GM23338 (cell line): ENCODE measurements at regions not wholly inside any gene's neighbourhood (a gene's known extent, or its start where the extent isn't known, plus 50 kb on each side); places are given as distances from the start of the nearest gene placed in this dataset.

Source experiments
- ATAC-seq: fragments of 200-7000 bp; cut with Tn5 transposase; 3 replicates; pipeline ENCODE4 v1.9.1; 2020
- DNase-seq: peaks from one replicate; pipeline ENCODE4 v3.0.0-alpha.2; 2015; ENCODE audit warnings: low spot score
- H2AFZ ChIP-seq: fragments of 200-600 bp; sonication (generic); 2 replicates; pipeline ENCODE4 v1.8.0; 2016; ENCODE audit warnings: antibody characterized with exemption, mild to moderate bottlenecking, moderate library complexity
- H3F3A ChIP-seq: fragments of 200-600 bp; sonication (generic); replicated peaks from 2 replicates; pipeline ENCODE4 v1.8.0; 2017; ENCODE audit warnings: antibody characterized with exemption, mixed run types, low read depth
- H3K27ac ChIP-seq: fragments of 200-600 bp; sonication (generic); 2 replicates; pipeline ENCODE4 v1.6.1; 2016; ENCODE audit warnings: low read depth
- H3K27me3 ChIP-seq: fragments of 200-600 bp; sonication (generic); 2 replicates; pipeline ENCODE4 v1.8.0; 2016; ENCODE audit warnings: mild to moderate bottlenecking, mixed run types, moderate library complexity; ENCODE audit not compliant: insufficient read depth
- H3K36me3 ChIP-seq: fragments of 200-600 bp; sonication (generic); 2 replicates; pipeline ENCODE4 v1.8.0; 2016; ENCODE audit warnings: mild to moderate bottlenecking; ENCODE audit not compliant: insufficient read depth
- H3K4me1 ChIP-seq: fragments of 200-600 bp; sonication (generic); 2 replicates; pipeline ENCODE4 v1.8.0; 2016; ENCODE audit warnings: mild to moderate bottlenecking, moderate library complexity; ENCODE audit not compliant: insufficient read depth
- H3K4me2 ChIP-seq: fragments of 200-600 bp; sonication (generic); 2 replicates; pipeline ENCODE4 v1.7.1; 2017; ENCODE audit warnings: mixed run types
- H3K4me3 ChIP-seq: fragments of 200-600 bp; sonication (generic); 2 replicates; pipeline ENCODE4 v1.6.1; 2016; ENCODE audit warnings: mixed run types
- H3K79me2 ChIP-seq: fragments of 200-600 bp; sonication (generic); replicated peaks from 2 replicates; pipeline ENCODE4 v1.8.0; 2017; ENCODE audit warnings: mild to moderate bottlenecking; ENCODE audit not compliant: insufficient read depth
- H3K9me2 ChIP-seq: fragments of 200-600 bp; sonication (generic); 2 replicates; pipeline ENCODE4 v1.8.0; 2017; ENCODE audit not compliant: insufficient read depth
- H4K20me1 ChIP-seq: fragments of 200-600 bp; sonication (generic); replicated peaks from 2 replicates; pipeline ENCODE4 v1.8.0; 2017; ENCODE audit warnings: mild to moderate bottlenecking; ENCODE audit not compliant: insufficient read depth
- H3K27ac Mint-ChIP-seq: 2 replicates; pipeline ENCODE4 v1.8.0; 2020; ENCODE audit warnings: inconsistent platforms, mild to moderate bottlenecking, moderate library complexity, mixed read lengths
- H3K27me3 Mint-ChIP-seq: 3 replicates; pipeline ENCODE4 v1.8.0; 2022; ENCODE audit warnings: low read depth, mild to moderate bottlenecking, moderate library complexity, mixed read lengths, inconsistent platforms; ENCODE audit not compliant: insufficient read depth, poor library complexity
- H3K36me3 Mint-ChIP-seq: 3 replicates; pipeline ENCODE4 v1.8.0; 2021; ENCODE audit warnings: low read depth, mild to moderate bottlenecking, inconsistent platforms, moderate library complexity, mixed read lengths
- H3K4me1 Mint-ChIP-seq: 3 replicates; pipeline ENCODE4 v1.8.0; 2020; ENCODE audit warnings: mild to moderate bottlenecking, inconsistent platforms, mixed read lengths
- H3K4me3 Mint-ChIP-seq: 3 replicates; pipeline ENCODE4 v1.8.0; 2021; ENCODE audit warnings: moderate library complexity, mild to moderate bottlenecking, inconsistent platforms, mixed read lengths
- H3K9me3 Mint-ChIP-seq: 3 replicates; pipeline ENCODE4 v1.8.0; 2020; ENCODE audit warnings: moderate library complexity, mild to moderate bottlenecking, inconsistent platforms, mixed read lengths
- CREB1 ChIP-seq: fragments of 250-450 bp; sonication (Bioruptor Pico); IDR thresholded peaks from 2 replicates; pipeline ENCODE4 v1.5.0; 2020; ENCODE audit warnings: low read depth, mild to moderate bottlenecking, moderate library complexity
- EZH2 ChIP-seq: fragments of 200-600 bp; sonication (generic); IDR thresholded peaks from one replicate; pipeline ENCODE4 v1.8.0; 2017; ENCODE audit warnings: antibody characterized with exemption, mild to moderate bottlenecking, low read depth; ENCODE audit not compliant: unreplicated experiment
- EZH2phosphoT487 ChIP-seq: fragments of 200-600 bp; sonication (generic); IDR thresholded peaks from one replicate; pipeline ENCODE4 v1.8.1; 2018; ENCODE audit warnings: antibody characterized with exemption; ENCODE audit not compliant: unreplicated experiment
- JUNB ChIP-seq: IDR thresholded peaks from one replicate; pipeline ENCODE4 v1.6.1; 2016; ENCODE audit warnings: antibody characterized with exemption; ENCODE audit not compliant: unreplicated experiment
- NANOG ChIP-seq: IDR thresholded peaks from 2 replicates; pipeline ENCODE4 v1.6.1; 2016; ENCODE audit warnings: antibody characterized with exemption, borderline replicate concordance
- POLR2AphosphoS5 ChIP-seq: IDR thresholded peaks from 2 replicates; pipeline ENCODE4 v1.6.1; 2016; ENCODE audit warnings: antibody characterized with exemption, low read depth
- STAT1 ChIP-seq: IDR thresholded peaks from one replicate; pipeline ENCODE4 v1.6.1; 2016; ENCODE audit warnings: antibody characterized with exemption; ENCODE audit not compliant: unreplicated experiment
- ZNF114 ChIP-seq: fragments of 250-450 bp; sonication (Bioruptor Pico); IDR thresholded peaks from 2 replicates; pipeline ENCODE4 v1.5.0; 2020; ENCODE audit warnings: mild to moderate bottlenecking, moderate library complexity
- ZNF331 ChIP-seq: fragments of 250-450 bp; sonication (Bioruptor Pico); IDR thresholded peaks from 2 replicates; pipeline ENCODE4 v1.5.0; 2020; ENCODE audit warnings: low read depth, mild to moderate bottlenecking, moderate library complexity
- TF ChIP-seq, protein P1 (sequence below): fragments of 250-450 bp; sonication (Bioruptor Pico); IDR thresholded peaks from 2 replicates; pipeline ENCODE4 v1.5.0; 2020; ENCODE audit warnings: mild to moderate bottlenecking, moderate library complexity
- TF ChIP-seq, protein P2 (sequence below): IDR thresholded peaks from 2 replicates; pipeline ENCODE4 v1.6.1; 2016; ENCODE audit warnings: antibody characterized with exemption
- TF ChIP-seq, protein P3 (sequence below), 2 experiments: fragments of 200-600 bp in 1 of 2; sonication (generic) in 1 of 2; conservative IDR thresholded peaks; 2 replicates each; pipeline versions ENCODE4 v1.5.1 to v1.6.1; 2016 to 2017; ENCODE audit warnings: antibody characterized with exemption in 2 of 2, low read depth in 2 of 2, mild to moderate bottlenecking in 2 of 2, moderate library complexity in 1 of 2

DNA sequence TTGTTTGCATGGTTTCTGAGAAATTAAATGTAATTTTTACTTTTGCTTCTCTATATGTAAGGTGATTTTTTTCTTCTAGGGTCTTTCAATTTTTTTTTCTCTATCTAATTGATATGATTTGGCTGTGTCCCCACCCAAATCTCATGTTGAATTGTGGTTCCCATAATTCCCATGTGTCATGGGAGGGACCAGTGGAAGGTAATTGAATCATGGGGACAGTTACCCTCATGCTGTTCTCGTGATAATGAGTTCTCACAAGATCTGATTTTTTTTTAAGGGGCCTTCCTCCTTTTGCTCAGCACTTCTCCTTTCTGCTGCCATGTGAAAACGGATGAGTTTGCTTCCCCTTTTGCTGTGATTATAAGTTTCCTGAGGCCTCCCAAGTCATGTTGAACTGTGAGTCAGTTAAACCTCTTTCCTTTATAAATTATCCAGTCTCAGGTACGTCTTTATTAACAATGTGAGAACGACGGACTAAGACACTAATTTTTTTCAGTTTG lies 150.8 kb downstream of the MTRR start:
- DNase-seq, result no peak
- Mint-ChIP-seq H3K36me3 (no peaks in the 10 kb centered on the region), H3K27me3 (no peaks in the 10 kb centered on the region), H3K9me3 (no peaks in the 10 kb centered on the region; the same call in 2 of the 3 replicates), H3K4me3 (no peak overlapping the region), H3K4me1 (no peaks in the 10 kb centered on the region), H3K27ac (no peak overlapping the region)
- Histone ChIP-seq H3K4me1 (0 out of 2 replicates have a peak, but pooled peaks cover under 1% of the 10 kb centered on the region), H3K27ac (no peak overlapping the region), H3F3A (no peaks in the 10 kb centered on the region), H3K9me2 (no peaks in the 10 kb centered on the region), H3K79me2 (no peaks in the 10 kb centered on the region), H3K36me3 (no peaks in the 10 kb centered on the region), H3K27me3 (no peaks in the 10 kb centered on the region), H2AFZ (no peak overlapping the region), H3K4me3 (no peak overlapping the region), H3K4me2 (no peak overlapping the region), H4K20me1 (no peaks in the 10 kb centered on the region)
- TF ChIP-seq ZNF114 (no peak), ZNF331 (CRISPR knock-in tag) (no peak)
- ATAC-seq, result no peak

DNA sequence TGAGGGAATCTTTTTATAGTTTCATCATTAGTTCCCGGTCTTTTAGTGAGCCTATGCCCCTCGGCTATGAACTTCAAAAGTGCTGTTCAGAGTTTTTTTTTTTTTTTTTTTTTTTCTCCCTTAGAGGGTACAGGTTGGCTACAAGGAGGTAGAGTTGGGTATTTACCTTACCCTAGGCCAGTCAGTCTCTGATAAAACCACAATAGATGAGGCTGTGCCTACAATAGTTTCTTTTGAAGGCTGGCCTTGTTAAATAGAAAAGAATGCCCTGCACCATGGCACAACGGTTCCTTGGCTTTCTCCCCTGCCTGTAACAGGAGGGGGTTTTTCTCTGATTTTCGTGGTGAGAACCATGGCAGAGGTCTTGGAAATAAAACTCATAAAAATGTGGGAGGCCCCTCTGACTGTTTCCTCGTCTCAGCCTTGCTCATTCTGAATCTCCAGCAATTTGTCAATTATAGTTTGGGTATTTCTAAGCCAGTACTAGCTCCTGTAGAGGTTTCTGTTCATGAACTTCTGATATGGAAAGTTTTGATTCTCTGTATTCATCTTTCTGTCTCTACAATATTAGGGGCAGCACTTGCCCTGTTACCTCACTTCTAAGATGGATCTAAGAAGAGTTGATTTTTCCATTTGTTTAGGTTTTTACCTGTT lies 152.0 kb downstream of the MTRR start:
- H3K9me2 ChIP-seq, result no peaks in the 10 kb centered on the region
- no peak overlapping the region for H3K4me3 Mint-ChIP-seq
- H3K27ac Mint-ChIP-seq, result no peak overlapping the region
- TF ChIP-seq EZH2phosphoT487, result no peak
- TF ChIP-seq ZNF331 (CRISPR knock-in tag), result no peak
- no peak for TF ChIP-seq JUNB
- no peak for TF ChIP-seq STAT1
- no peak for TF ChIP-seq NANOG
- TF ChIP-seq, protein P1, sequence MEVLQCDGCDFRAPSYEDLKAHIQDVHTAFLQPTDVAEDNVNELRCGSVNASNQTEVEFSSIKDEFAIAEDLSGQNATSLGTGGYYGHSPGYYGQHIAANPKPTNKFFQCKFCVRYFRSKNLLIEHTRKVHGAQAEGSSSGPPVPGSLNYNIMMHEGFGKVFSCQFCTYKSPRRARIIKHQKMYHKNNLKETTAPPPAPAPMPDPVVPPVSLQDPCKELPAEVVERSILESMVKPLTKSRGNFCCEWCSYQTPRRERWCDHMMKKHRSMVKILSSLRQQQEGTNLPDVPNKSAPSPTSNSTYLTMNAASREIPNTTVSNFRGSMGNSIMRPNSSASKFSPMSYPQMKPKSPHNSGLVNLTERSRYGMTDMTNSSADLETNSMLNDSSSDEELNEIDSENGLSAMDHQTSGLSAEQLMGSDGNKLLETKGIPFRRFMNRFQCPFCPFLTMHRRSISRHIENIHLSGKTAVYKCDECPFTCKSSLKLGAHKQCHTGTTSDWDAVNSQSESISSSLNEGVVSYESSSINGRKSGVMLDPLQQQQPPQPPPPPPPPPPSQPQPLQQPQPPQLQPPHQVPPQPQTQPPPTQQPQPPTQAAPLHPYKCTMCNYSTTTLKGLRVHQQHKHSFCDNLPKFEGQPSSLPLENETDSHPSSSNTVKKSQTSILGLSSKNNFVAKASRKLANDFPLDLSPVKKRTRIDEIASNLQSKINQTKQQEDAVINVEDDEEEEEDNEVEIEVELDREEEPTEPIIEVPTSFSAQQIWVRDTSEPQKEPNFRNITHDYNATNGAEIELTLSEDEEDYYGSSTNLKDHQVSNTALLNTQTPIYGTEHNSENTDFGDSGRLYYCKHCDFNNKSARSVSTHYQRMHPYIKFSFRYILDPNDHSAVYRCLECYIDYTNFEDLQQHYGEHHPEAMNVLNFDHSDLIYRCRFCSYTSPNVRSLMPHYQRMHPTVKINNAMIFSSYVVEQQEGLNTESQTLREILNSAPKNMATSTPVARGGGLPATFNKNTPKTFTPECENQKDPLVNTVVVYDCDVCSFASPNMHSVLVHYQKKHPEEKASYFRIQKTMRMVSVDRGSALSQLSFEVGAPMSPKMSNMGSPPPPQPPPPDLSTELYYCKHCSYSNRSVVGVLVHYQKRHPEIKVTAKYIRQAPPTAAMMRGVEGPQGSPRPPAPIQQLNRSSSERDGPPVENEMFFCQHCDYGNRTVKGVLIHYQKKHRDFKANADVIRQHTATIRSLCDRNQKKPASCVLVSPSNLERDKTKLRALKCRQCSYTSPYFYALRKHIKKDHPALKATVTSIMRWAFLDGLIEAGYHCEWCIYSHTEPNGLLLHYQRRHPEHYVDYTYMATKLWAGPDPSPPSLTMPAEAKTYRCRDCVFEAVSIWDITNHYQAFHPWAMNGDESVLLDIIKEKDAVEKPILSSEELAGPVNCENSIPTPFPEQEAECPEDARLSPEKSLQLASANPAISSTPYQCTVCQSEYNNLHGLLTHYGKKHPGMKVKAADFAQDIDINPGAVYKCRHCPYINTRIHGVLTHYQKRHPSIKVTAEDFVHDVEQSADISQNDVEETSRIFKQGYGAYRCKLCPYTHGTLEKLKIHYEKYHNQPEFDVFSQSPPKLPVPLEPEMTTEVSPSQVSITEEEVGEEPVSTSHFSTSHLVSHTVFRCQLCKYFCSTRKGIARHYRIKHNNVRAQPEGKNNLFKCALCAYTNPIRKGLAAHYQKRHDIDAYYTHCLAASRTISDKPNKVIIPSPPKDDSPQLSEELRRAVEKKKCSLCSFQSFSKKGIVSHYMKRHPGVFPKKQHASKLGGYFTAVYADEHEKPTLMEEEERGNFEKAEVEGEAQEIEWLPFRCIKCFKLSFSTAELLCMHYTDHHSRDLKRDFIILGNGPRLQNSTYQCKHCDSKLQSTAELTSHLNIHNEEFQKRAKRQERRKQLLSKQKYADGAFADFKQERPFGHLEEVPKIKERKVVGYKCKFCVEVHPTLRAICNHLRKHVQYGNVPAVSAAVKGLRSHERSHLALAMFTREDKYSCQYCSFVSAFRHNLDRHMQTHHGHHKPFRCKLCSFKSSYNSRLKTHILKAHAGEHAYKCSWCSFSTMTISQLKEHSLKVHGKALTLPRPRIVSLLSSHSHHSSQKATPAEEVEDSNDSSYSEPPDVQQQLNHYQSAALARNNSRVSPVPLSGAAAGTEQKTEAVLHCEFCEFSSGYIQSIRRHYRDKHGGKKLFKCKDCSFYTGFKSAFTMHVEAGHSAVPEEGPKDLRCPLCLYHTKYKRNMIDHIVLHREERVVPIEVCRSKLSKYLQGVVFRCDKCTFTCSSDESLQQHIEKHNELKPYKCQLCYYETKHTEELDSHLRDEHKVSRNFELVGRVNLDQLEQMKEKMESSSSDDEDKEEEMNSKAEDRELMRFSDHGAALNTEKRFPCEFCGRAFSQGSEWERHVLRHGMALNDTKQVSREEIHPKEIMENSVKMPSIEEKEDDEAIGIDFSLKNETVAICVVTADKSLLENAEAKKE (CRISPR knock-in tag), result no peak
- TF ChIP-seq, protein P2, sequence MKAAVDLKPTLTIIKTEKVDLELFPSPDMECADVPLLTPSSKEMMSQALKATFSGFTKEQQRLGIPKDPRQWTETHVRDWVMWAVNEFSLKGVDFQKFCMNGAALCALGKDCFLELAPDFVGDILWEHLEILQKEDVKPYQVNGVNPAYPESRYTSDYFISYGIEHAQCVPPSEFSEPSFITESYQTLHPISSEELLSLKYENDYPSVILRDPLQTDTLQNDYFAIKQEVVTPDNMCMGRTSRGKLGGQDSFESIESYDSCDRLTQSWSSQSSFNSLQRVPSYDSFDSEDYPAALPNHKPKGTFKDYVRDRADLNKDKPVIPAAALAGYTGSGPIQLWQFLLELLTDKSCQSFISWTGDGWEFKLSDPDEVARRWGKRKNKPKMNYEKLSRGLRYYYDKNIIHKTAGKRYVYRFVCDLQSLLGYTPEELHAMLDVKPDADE, result no peak
- no peak for TF ChIP-seq ZNF114
- TF ChIP-seq, protein P3, sequence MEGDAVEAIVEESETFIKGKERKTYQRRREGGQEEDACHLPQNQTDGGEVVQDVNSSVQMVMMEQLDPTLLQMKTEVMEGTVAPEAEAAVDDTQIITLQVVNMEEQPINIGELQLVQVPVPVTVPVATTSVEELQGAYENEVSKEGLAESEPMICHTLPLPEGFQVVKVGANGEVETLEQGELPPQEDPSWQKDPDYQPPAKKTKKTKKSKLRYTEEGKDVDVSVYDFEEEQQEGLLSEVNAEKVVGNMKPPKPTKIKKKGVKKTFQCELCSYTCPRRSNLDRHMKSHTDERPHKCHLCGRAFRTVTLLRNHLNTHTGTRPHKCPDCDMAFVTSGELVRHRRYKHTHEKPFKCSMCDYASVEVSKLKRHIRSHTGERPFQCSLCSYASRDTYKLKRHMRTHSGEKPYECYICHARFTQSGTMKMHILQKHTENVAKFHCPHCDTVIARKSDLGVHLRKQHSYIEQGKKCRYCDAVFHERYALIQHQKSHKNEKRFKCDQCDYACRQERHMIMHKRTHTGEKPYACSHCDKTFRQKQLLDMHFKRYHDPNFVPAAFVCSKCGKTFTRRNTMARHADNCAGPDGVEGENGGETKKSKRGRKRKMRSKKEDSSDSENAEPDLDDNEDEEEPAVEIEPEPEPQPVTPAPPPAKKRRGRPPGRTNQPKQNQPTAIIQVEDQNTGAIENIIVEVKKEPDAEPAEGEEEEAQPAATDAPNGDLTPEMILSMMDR (conservative IDR thresholded peaks at IDR 0.05; ENCODE audit: low read depth in 2 of 2), result no peak
- TF ChIP-seq CREB1 (CRISPR knock-in tag), result no peak
- no peak for TF ChIP-seq EZH2
- TF ChIP-seq POLR2AphosphoS5, result no peak

More for the DNA sequence above, 152.0 kb downstream of the MTRR start:
- Histone ChIP-seq H3K4me2 (no peak overlapping the region), H3K79me2 (no peaks in the 10 kb centered on the region), H2AFZ (peak overlapping the region; percentile 11; the same call in 1 of the 2 replicates), H3K4me1 (no peaks in the 10 kb centered on the region), H3K36me3 (no peaks in the 10 kb centered on the region), H3K27ac (no peak overlapping the region), H4K20me1 (no peaks in the 10 kb centered on the region), H3K4me3 (no peak overlapping the region), H3F3A (no peaks in the 10 kb centered on the region), H3K27me3 (no peaks in the 10 kb centered on the region)
- Mint-ChIP-seq H3K4me1 (no peaks in the 10 kb centered on the region), H3K27me3 (no peaks in the 10 kb centered on the region), H3K9me3 (no peaks in the 10 kb centered on the region; the same call in 2 of the 3 replicates), H3K36me3 (no peaks in the 10 kb centered on the region)
- DNase-seq (no peak), ATAC-seq (no peak)
